ENCODE measurements at regions not wholly inside any gene's neighbourhood (a gene's known extent, or its start where the extent isn't known, plus 50 kb on each side); places are given as distances from the start of the nearest gene placed in this dataset.

DNA sequence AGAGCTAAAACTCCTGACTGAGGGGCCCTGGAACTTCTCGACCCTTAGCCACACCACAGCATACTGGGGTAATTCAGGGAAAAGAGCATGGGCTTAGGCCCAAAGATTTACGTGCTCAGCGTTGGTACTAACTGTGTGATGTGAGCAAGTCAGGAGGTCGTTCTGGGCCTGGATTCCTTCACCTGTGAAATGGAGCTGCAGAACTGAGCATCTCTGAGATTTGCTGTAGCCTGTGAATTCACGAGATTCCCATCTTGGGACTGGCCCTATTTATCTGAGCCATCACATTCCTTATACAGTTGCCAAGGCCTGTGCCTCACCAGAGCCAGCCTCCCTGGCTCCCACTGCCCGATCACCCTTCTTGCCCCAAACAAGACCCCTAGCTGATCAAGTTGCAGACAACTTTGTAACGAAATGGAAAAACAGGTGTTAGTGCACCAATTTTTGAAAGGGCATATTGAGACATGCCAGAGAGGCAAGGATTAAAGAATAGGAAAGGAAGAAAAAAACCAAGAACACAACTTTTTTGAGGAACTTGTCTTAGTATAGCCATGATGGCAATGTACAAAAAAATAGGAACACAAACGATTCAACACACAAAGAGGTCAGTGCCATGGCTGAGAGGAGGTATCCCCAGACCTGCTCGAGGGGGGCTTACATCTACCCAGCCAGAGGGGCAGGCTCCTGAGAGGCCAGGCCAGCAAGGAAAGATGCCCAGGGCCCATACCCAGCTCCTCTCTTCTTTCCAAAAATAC, 323.0 kb upstream of the JARID2 start:
- TF ChIP-seq, protein P1, sequence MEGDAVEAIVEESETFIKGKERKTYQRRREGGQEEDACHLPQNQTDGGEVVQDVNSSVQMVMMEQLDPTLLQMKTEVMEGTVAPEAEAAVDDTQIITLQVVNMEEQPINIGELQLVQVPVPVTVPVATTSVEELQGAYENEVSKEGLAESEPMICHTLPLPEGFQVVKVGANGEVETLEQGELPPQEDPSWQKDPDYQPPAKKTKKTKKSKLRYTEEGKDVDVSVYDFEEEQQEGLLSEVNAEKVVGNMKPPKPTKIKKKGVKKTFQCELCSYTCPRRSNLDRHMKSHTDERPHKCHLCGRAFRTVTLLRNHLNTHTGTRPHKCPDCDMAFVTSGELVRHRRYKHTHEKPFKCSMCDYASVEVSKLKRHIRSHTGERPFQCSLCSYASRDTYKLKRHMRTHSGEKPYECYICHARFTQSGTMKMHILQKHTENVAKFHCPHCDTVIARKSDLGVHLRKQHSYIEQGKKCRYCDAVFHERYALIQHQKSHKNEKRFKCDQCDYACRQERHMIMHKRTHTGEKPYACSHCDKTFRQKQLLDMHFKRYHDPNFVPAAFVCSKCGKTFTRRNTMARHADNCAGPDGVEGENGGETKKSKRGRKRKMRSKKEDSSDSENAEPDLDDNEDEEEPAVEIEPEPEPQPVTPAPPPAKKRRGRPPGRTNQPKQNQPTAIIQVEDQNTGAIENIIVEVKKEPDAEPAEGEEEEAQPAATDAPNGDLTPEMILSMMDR (IDR thresholded peaks at IDR 0.05), result no peak
- TF ChIP-seq, protein P2, sequence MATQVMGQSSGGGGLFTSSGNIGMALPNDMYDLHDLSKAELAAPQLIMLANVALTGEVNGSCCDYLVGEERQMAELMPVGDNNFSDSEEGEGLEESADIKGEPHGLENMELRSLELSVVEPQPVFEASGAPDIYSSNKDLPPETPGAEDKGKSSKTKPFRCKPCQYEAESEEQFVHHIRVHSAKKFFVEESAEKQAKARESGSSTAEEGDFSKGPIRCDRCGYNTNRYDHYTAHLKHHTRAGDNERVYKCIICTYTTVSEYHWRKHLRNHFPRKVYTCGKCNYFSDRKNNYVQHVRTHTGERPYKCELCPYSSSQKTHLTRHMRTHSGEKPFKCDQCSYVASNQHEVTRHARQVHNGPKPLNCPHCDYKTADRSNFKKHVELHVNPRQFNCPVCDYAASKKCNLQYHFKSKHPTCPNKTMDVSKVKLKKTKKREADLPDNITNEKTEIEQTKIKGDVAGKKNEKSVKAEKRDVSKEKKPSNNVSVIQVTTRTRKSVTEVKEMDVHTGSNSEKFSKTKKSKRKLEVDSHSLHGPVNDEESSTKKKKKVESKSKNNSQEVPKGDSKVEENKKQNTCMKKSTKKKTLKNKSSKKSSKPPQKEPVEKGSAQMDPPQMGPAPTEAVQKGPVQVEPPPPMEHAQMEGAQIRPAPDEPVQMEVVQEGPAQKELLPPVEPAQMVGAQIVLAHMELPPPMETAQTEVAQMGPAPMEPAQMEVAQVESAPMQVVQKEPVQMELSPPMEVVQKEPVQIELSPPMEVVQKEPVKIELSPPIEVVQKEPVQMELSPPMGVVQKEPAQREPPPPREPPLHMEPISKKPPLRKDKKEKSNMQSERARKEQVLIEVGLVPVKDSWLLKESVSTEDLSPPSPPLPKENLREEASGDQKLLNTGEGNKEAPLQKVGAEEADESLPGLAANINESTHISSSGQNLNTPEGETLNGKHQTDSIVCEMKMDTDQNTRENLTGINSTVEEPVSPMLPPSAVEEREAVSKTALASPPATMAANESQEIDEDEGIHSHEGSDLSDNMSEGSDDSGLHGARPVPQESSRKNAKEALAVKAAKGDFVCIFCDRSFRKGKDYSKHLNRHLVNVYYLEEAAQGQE (IDR thresholded peaks at IDR 0.05; ENCODE audit: insufficient read depth in 1 of 2, low read depth in 2 of 2, low read length in 1 of 2), result no peak
